HG03378 (cell line): ENCODE measurements at regions not wholly inside any gene's neighbourhood (a gene's known extent, or its start where the extent isn't known, plus 50 kb on each side); places are given as distances from the start of the nearest gene placed in this dataset.
"Not testable (repeated sequence)": the region's sequence is repeated elsewhere in the genome, so short reads cannot be mapped to it uniquely, and the experiment has no call there.

Experiments used
- ATAC-seq: cut with Tn5 transposase; IDR thresholded peaks from one replicate; pipeline ENCODE4 v1.9.1; 2021; ENCODE audit warnings: mild to moderate bottlenecking, moderate library complexity; ENCODE audit not compliant: unreplicated experiment

DNA sequence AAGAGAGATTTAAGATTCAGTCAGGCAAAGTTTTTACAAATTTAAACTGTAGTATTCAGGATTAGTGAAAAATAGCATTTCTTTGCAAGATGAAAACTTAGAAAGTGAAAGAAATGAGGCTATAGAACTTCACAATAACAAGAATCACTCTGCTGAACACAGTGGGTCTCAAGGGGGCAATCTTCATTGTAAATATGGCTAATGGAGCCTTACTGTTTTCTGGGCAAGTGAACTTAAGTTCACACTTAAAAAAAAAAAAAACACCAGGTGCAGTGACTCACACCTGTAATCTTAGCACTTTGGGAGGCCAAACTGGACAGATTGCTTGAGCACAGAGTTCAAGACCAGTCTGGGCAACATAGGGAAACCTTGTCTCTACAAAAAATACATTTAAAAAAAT, 175.9 kb upstream of the SNX2 start:
- ATAC-seq = no peak

DNA sequence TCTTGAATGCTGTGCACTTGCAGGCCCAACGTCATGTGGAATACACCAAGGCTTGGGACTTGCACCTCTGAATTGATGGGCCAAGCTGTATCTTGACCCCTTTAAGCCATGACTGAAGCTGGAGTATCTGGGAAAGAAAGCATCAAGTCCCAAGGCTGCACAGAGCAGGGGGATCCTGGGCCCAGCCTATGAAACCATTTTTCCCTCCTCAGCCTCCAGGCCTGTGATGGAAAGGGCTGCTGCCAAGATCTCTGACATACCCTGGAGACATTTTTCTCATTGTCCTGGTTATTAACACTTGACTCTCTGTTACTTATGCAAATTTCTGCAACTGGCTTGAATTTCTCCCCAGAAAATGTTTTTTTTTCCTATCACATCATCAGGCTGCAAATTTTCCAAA, 174.0 kb upstream of the SNX2 start:
- no peak for ATAC-seq

DNA sequence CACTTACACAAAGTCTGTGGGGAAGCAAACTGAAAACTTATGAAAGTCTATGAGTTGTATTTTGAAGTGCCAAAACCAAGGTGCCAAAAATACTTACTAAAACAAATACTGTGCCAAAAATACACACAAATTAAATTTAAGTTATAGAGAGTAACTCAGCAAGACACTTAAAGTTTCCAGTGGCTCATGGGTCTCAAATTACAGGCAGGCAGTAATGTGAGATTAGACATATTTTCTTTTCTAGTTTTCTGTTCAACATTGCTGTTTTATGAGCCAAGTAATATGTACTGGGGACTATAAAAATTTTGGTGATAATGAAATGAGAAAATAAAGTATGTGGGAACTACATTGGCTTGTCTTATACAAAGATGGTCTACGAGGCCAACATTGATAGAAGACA, 172.2 kb upstream of the SNX2 start:
- no peak for ATAC-seq

DNA sequence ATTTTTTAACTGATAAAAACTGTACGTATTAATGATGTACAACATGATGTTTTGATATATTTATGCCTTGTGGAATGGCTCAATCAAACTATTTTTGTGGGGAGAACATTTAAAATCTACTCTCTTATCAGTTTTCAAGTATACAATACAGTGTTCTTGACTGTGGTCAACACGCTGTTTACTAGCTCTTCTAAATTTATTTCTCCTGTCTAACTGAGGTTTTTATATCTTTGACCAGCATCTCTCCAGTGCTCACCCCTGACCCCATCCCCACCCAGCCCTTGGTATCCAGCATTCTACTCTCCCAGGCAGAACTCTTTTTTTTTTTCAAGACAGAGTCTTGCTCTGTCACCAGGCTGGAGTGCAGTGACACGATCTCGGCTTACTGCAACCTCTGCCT, 169.6 kb upstream of the SNX2 start:
- no peak for ATAC-seq

DNA sequence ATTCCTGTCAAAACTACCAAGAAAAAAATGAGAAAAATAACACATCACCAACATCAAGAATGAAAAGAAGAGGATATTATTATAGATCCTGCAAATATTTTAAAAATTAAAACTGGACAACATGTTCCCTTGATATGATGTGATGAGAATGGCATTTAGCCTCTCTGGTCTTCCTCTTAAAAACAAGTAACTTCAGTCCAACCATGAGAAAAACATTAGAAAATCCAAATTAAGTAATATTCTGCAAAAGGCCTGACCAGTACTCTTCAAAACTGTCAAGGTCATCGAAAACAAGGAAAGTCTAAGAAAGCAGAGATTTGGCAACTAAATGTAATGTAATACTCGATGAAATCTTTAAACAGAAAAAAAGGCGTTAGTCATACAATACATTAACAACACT, 167.1 kb upstream of the SNX2 start:
- ATAC-seq = no peak

DNA sequence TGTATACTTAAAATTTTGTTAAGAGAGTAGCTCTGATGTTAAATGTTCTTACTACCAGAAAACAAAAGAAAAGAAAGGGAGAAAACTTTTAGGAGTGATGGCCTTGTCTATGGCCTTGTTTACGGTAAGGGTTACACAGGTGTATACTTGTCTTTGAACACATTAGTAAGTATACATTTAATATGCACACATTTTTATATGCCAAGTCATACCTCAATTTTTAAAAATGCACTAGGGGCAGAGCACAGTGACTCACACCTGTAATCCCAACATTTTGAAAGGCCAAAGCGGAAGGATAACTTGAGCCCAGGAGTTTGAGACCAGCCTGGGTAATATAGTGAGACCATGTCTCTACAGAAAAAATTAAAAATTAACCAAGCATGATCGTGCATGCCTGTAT, 166.7 kb upstream of the SNX2 start:
- ATAC-seq = no peak

DNA sequence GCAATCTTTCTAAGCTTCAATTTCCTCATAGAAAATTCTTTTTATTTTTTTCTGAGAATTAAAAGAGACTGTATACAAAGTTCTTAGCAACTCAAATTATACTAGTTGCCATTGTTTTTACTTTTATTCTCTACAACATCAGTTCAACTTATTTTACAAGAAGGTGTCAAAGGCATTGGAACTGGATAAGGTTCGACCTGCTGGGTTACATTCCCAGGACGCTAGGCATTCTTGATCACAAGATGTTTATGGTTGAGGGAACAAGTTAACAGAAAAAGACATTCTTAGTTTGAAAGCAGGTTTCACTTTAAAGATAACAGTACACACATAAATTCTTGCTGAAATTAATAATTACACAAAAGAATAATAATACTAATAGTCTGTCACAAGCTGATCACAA, 163.5 kb upstream of the SNX2 start:
- ATAC-seq = no peak

DNA sequence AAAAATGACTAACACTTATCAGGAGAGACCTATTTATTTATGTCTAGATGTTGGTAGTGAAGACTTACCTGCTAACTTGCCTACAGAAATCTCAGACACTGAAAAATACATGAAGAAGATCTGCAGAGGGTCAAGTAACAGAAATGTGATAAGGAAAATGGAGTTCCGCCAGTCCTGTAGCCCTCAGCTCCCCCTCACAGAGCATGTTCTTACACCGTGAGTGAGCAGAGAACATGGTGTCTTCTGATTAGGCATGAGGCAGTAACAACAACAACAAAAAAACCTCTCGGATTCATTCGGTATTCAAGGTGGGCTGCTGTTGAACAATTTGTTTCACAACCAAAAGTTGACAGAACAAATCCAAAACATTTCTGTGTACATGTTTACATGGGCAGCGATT, 162.0 kb upstream of the SNX2 start:
- no peak for ATAC-seq

DNA sequence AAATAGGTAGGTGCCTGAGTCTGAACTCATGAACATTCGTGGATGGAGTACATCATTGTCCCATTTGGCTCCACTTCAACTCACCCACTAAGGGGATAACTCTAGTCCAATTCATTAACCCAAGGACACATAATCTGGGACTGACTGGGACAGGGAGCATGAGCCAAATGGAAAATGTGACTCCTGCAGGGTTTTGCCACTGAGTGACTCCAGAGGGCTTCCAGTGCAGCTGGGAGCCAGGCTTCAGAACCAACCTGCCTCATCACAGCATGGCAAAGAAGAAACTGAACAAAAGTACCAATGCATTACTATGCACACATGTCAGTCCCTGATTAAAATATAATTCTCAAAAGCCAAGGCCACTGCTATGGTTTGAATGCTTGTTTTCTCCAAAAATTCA, 159.7 kb upstream of the SNX2 start:
- no peak for ATAC-seq

DNA sequence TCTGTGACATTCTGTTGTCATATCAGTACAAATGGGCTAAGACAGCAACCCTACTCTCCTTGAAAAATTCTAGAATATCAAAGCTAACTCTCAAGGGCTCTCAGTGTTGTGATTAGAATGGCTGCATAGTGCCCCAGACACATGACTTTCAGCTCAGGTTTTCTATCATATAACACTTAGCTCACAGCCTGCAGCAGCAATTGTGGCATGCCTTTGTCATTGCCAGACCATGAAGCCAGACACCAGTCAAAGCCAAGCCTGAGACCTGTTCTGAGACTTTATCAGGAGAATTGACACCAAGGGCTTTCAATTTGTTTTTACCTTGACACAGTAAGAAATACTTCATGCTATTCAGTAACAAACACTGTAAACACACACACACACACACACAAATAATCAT, 159.0 kb upstream of the SNX2 start:
- no peak for ATAC-seq

DNA sequence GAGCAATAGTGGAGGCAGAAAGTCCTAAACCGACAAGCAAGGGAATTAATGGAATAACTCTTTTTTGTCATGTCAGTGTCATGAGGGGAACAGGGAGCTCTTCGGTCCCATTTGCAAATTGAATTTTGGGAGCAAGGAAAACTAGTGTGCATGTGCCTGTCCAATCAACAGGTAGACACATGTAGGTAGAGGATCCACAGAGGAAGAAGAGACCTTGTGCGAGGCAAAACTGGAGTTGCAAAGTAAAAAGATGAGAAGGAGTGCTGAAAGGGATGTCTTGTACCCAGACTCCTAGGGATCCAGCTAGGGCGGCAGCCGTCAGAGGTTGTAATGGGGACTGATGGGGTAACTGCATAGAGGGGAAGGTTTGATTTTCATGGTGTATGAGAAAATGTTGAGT, 156.8 kb upstream of the SNX2 start:
- ATAC-seq = not testable (repeated sequence)

DNA sequence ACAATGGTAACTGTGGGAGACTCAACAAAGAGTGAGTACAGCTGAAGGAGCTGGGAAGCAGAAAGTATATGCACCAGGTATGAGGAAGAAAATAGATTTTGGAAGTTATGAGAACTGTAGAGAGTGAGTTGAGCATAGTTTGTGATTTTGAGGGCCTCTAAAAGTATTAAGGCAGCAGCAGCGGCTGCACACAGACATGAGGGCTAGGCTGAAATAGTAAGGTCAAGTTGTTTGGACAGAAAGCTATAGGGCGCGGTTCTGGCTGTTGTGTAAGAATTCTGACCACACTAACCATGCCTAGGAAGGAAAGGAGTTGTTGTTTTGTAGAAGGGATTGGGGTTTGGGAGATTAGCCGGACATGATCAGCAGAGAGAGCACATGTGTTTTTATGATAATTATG, 154.1 kb upstream of the SNX2 start:
- not testable (repeated sequence) for ATAC-seq

DNA sequence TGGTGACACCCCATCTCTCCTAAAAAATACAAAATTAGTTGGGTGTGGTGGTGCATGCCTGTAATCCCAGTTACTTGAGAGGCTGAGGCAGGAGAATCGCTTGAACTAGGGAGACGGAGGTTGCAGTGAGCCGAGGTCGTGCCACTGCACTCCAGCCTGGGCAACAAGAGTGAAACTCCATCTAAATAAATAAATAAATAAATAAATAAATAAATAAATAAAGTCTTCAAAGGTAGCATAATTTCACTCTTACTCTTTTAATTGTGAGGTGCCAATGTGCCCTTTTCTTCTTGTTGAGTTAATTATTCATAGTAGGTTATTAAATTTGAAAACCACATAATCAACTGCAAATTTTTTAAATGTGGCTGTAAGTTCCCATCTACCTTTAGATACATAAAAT, 146.2 kb upstream of the SNX2 start:
- not testable (repeated sequence) for ATAC-seq

DNA sequence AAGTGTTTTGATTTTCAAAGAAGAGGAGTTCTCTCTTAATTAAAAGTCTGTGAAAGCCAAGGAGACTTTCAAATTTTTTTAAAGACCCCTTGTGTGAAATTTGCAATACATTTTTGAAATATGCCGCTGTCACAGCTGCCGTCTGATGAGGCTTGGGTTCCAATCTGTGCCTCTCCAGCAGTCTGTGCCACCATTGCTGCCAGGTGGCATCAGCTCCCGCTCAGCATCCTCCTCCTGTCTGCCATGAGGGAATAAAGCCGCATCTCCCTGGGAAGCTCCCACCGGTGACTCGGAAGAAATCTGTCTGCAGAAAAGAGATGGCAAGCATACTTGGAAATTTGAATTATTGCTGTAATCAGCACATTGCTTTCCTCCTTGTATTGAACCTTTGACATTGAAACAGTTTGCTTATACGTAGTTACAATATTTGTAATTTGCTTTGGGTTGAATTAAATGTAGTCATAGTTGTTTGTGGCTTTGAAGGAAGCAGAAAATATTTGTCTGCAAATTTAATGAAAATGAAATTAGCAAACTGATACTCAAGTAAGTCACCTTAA, 145.7 kb upstream of the SNX2 start:
- no peak for ATAC-seq

DNA sequence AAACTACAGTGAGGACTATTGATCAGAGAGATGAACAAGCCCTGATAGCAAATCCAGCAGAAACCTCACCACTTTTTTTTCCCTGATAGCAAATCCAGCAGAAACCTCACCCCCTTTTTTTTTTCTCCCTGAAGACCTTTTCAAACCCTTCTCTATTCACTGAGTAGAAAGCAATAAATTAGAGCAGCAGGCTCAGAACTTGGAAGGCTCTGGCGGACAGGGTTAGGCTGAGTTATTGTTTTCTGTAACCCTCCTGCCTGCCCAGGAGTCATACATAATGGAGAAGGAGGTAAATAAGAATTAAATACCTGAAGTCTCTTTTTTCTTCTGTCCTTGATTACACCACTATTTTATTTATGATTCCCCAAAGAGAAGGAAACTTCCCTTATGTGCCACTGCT, 136.3 kb upstream of the SNX2 start:
- ATAC-seq = no peak

DNA sequence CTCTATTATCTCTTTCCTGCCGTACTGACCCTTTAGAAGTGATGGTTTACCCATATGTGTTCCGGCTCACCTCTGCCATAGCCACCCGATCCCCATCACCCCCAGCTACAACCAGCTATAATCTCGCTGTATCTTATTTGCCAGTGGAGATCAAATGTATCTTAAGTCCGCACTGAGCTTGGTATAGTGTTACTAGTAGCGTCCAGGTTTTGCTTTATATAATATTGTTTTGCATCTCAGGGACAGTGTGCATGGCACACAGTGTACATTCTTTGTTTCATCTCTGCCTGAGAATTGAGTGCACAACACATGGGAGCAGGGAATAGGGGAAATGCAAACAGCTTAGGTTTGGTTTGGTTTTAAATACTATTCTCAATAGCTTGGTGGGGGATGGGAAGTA, 135.8 kb upstream of the SNX2 start:
- ATAC-seq = no peak

DNA sequence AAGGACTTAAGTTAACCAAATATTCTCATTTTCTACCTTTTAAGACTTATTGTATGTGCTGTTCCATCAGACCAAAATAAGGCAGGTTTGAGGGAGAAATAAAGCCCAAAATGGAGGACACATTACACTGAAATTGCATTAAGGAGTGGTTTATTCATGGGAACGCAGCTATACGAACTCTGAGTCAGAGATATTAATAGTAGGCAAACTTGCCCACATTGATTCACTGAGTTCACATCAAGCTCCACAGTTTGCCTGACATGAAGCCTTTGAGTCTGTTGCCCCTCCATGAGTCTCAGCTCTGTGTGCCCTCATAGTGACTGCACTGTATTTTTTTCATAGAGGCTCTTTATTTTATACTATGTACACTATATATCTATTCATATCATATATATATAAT, 135.0 kb upstream of the SNX2 start:
- no peak for ATAC-seq

DNA sequence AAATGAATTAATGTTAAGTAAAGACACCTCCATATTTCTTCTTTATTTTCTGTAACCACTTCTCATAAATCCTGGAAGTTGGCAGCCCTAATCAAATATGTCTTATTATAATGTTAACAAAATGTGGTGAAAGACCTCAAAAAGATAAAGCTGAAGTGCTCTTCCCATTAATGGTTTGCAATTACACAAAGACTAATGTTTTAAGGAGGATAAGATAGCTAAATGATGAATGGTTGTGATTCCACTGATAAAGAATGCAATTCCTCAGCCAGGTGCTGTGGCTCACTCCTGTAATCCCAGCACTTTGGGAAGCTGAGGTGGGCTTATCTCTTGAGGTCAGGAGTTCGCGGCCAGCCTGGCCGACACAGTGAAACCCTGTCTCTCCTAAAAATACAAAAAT, 125.8 kb upstream of the SNX2 start:
- no peak for ATAC-seq

DNA sequence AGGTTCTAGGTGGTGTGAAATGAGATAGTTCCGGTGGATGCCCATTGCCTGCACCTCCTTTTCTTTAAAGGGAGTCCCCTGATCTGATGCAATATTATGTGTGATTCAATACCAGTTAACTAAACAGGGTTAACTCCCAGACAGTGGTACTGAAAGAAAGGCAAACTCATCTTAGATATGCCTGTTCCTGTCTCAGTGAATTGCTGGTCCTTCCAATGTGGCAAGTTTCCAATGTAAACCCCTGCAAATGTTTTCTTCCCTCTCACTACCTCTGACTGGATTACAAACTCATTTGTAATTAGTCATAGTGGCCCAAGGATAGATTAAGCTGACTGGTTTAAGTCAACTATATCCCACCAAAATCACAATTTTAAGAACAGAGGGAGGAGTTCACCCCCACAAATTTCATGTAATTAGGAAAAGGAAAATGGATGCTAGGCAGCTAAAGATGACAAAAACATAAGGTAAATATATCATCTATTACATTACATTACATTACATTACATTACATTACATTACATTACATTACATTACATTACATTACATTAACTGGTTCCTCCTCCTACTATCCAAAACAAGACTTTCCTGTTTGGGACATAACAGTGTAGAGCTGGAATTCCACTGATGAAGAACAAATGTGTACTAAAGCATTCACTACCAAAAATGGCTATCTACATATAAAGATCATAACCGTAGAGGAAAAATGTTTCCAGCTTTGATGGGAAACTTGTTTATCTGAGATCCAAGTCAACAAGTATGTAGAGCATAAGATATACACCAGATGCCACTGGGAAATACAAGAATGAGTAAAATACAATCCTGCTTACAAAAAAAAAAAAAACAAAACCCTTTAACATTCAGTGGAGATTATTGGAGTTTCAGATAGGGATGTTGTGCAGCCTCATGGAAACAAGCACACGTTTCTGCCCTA, 121.5 kb upstream of the SNX2 start:
- no peak for ATAC-seq

DNA sequence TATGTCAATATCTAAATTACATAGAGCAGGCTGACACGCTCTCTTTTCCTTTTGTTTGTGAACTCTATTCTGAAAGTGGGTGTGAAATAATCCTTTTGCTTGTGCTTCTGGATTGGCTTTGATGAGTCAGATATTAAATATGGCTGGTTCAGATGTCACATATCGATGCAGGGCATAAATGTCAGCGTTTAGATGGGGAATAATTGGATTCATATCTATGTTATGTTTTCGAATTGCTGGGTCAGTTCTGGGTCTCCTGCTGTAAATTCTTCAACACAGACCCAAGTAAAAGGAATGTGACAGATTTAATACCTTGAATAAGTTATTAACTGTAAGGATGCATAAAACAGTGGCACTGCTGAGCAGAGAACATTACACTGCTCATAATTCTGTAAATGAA, 118.7 kb upstream of the SNX2 start:
- no peak for ATAC-seq

DNA sequence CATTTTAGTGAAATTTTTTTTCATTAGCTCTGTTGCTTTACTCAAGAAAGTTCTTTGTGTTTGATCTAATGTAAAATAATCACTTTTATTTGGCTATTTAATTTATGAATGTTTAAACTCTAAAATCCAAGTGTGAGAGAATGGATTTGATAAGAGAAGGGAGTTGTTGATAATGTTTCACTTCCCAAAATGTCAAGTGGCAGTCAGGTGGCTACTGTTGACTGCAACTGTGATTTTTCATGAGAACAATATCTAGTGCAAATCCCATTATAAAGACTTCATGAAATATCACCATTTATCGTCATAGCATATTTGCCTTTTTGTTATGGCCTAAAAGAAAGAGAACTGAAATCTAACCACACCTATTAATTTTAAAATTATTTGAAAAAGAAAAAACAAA, 118.3 kb upstream of the SNX2 start:
- no peak for ATAC-seq

DNA sequence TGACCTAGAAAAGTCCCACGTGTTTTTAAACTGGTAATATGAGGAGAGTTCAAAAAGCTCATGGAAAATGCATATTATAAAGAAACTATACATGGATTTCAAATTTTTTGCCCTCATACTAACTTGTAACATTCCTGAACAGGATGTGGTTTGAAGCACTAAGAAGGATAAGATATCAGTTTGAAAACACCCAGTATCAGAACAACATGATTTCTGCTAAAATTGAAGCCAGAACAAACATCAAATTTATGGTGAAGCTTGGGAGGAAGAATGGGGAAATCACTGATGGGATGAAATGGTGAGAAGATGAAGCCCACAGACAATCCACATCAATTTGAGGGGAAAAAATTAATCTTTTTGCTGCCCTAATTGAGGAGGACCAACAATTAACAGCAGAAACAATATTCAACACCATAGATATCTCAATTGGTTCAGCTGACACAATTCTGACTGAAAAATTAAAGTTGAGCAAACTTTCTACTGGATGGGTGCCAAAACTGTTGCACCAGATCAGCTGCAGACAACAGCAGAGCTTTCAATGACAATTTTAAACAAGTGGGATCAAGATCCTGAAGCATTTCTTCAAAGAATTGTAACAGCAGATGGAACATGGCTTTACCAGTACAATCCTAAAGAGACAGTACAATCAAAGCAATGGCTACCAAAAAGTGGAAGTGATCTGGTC, 113.2 kb upstream of the SNX2 start:
- no peak for ATAC-seq
